HCT116 (cell line): ENCODE measurements at regions not wholly inside any gene's neighbourhood (a gene's known extent, or its start where the extent isn't known, plus 50 kb on each side); places are given as distances from the start of the nearest gene placed in this dataset.

Experiments
- ATAC-seq: fragments of 200-7000 bp; cut with Tn5 transposase; 2 replicates; pipeline ENCODE4 v1.9.1; 2020; ENCODE audit warnings: mild to moderate bottlenecking, moderate library complexity
- BruUV-seq: library from RNA; stranded (reverse); fragments of 400-500 nt; replicated peaks from 2 replicates; lab custom pipeline; 2021; lab: Mats Ljungman, UMichigan
- CTCF ChIA-PET: fragments of 300-600 bp; sonication (Branson Sonifier 250); formaldehyde crosslinking; loops from one replicate; lab custom pipeline; 2021; ENCODE audit warnings: antibody characterized with exemption; lab: Charles Lee
- POLR2A ChIA-PET: fragments of 300-600, 350-600 bp; sonication (Branson Sonifier 250); formaldehyde crosslinking; loops from one replicate; lab custom pipeline; 2021; ENCODE audit warnings: antibody characterized with exemption; lab: Charles Lee
- RAD21 ChIA-PET, 2 experiments: fragments of 300-600 bp; sonication (Branson Sonifier 250); formaldehyde crosslinking; loops; one replicate each; lab custom pipeline; 2023; ENCODE audit warnings: low total read pairs in 2 of 2; ENCODE audit not compliant: uncharacterized antibody in 2 of 2, unreplicated experiment in 2 of 2, low non-redundant PET in 1 of 2; lab: Charles Lee
- DNase-seq: peaks from one replicate; pipeline ENCODE4 v3.0.0-alpha.2; 2010; ENCODE audit warnings: low read depth, low spot score
- H2AFZ ChIP-seq: fragments of 200-600 bp; shearing (Covaris generic), sonication (generic); 2 replicates; pipeline ENCODE4 v1.6.1; 2017; ENCODE audit warnings: low read depth, mixed run types, mixed read lengths, antibody characterized with exemption, low read length; ENCODE audit not compliant: poor library complexity, severe bottlenecking
- H3K27ac ChIP-seq: 2 replicates; pipeline ENCODE4 v1.5.1; 2012; ENCODE audit warnings: low read depth, low read length
- H3K27me3 ChIP-seq: fragments of 200-600 bp; sonication (generic); 2 replicates; pipeline ENCODE4 v1.6.1; 2016; ENCODE audit warnings: mixed run types, low read length, mixed read lengths; ENCODE audit not compliant: insufficient read depth
- H3K36me3 ChIP-seq, 2 experiments: fragments of 200-500 bp in 1 of 2; fragments of 200-600 bp in 1 of 2; sonication (Bioruptor generic) in 1 of 2; sonication (generic) in 1 of 2; 2 replicates each; pipeline versions ENCODE4 v1.5.1 to v1.6.1; 2014 to 2016; ENCODE audit warnings: low read length in 2 of 2, inconsistent platforms in 1 of 2, mixed read lengths in 1 of 2, mixed run types in 1 of 2; ENCODE audit not compliant: insufficient read depth in 2 of 2, control insufficient read depth in 1 of 2
- H3K4me1 ChIP-seq, 2 experiments: fragments of 200-600 bp in 1 of 2; sonication (generic) in 1 of 2; 2 replicates each; pipeline versions ENCODE4 v1.5.1 to v1.6.1; 2012 to 2017; ENCODE audit warnings: low read length in 2 of 2, inconsistent platforms in 1 of 2, mild to moderate bottlenecking in 1 of 2, mixed read lengths in 1 of 2, mixed run types in 1 of 2, moderate library complexity in 1 of 2; ENCODE audit not compliant: insufficient read depth in 2 of 2, control insufficient read depth in 1 of 2
- H3K4me2 ChIP-seq: fragments of 200-600 bp; sonication (generic); 2 replicates; pipeline ENCODE4 v1.6.1; 2017; ENCODE audit warnings: mixed run types, low read length, mixed read lengths
- H3K4me3 ChIP-seq, 2 experiments: fragments of 200-600 bp in 1 of 2; sonication (generic) in 1 of 2; replicated peaks in 1 of 2; 2 replicates each; pipeline ENCODE4 v1.5.1; 2011 to 2016; ENCODE audit warnings: low read length in 2 of 2, control low read depth in 1 of 2, low read depth in 1 of 2, mild to moderate bottlenecking in 1 of 2, mixed read lengths in 1 of 2, mixed run types in 1 of 2
- H3K79me2 ChIP-seq: fragments of 200-600 bp; sonication (generic); 2 replicates; pipeline ENCODE4 v1.6.1; 2017; ENCODE audit warnings: mild to moderate bottlenecking, mixed run types, low read length, moderate library complexity, mixed read lengths; ENCODE audit not compliant: insufficient read depth
- H3K9ac ChIP-seq: fragments of 200-600 bp; sonication (generic); 2 replicates; pipeline ENCODE4 v1.6.1; 2016; ENCODE audit warnings: low read length, mixed read lengths
- H3K9me2 ChIP-seq: fragments of 200-600 bp; sonication (generic), shearing (Covaris generic); 2 replicates; pipeline ENCODE4 v1.6.1; 2017; ENCODE audit warnings: mixed run types, mild to moderate bottlenecking, moderate library complexity; ENCODE audit not compliant: insufficient read depth
- H3K9me3 ChIP-seq, 2 experiments: fragments of 200-500 bp in 1 of 2; fragments of 200-600 bp in 1 of 2; sonication (Bioruptor generic) in 1 of 2; sonication (generic) in 1 of 2; 2 replicates each; pipeline ENCODE4 v1.6.1; 2014 to 2017; ENCODE audit warnings: low read length in 2 of 2, mixed read lengths in 2 of 2, inconsistent platforms in 1 of 2, low read depth in 1 of 2, mild to moderate bottlenecking in 1 of 2, mixed run types in 1 of 2, moderate library complexity in 1 of 2; ENCODE audit not compliant: control insufficient read depth in 1 of 2, insufficient read depth in 1 of 2
- H4K20me1 ChIP-seq: fragments of 200-600 bp; sonication (generic), shearing (Covaris generic); 2 replicates; pipeline ENCODE4 v1.6.1; 2017; ENCODE audit warnings: mixed run types, mild to moderate bottlenecking, moderate library complexity; ENCODE audit not compliant: insufficient read depth
- EGR1 ChIP-seq: IDR thresholded peaks from 2 replicates; pipeline ENCODE4 v1.6.1; 2012; ENCODE audit warnings: low read depth
- ELF1 ChIP-seq: IDR thresholded peaks from 2 replicates; pipeline ENCODE4 v1.6.1; 2012; ENCODE audit warnings: low read depth, borderline replicate concordance
- EZH2 ChIP-seq: fragments of 200-600 bp; sonication (generic); IDR thresholded peaks from 2 replicates; pipeline ENCODE4 v1.6.1; 2017; ENCODE audit warnings: antibody characterized with exemption, mixed run types
- EZH2phosphoT487 ChIP-seq: fragments of 200-600 bp; IDR thresholded peaks from 2 replicates; pipeline ENCODE4 v1.6.1; 2018; ENCODE audit warnings: antibody characterized with exemption, borderline replicate concordance
- FOSL1 ChIP-seq: IDR thresholded peaks from 2 replicates; pipeline ENCODE4 v1.6.1; 2012; ENCODE audit warnings: low read depth
- POLR2A ChIP-seq: IDR thresholded peaks from 2 replicates; pipeline ENCODE4 v1.7.0; 2011; ENCODE audit warnings: borderline replicate concordance; ENCODE audit not compliant: insufficient read depth, insufficient read length; ENCODE audit errors: extremely low read depth
- RAD21 ChIP-seq: IDR thresholded peaks from 2 replicates; pipeline ENCODE4 v1.6.1; 2012; ENCODE audit warnings: low read depth, mild to moderate bottlenecking
- SP1 ChIP-seq: IDR thresholded peaks from 2 replicates; pipeline ENCODE4 v1.6.1; 2012; ENCODE audit warnings: low read depth
- ZFX ChIP-seq: fragments of 450-650 bp; IDR thresholded peaks from 2 replicates; pipeline ENCODE4 v1.6.1; 2017
- ZNF274 ChIP-seq: fragments of 200-500 bp; sonication (Bioruptor generic); IDR thresholded peaks from 2 replicates; pipeline ENCODE4 v1.6.1; 2014; ENCODE audit warnings: mild to moderate bottlenecking, low read depth, low read length, inconsistent platforms
- intact Hi-C: fragments of 100-400 bp; cut with micrococcal nuclease; formaldehyde crosslinking; loops from 2 replicates; pipeline ENCODE4 v1.10.0; 2022
- TF ChIP-seq, protein P1 (sequence below): IDR thresholded peaks from 2 replicates; pipeline ENCODE4 v1.6.1; 2012
- TF ChIP-seq, protein P2 (sequence below): IDR thresholded peaks from 2 replicates; pipeline ENCODE4 v1.6.1; 2012; ENCODE audit warnings: low read depth
- TF ChIP-seq, protein P3 (sequence below), 3 experiments: fragments of 200-600 bp in 1 of 3; sonication (generic) in 1 of 3; IDR thresholded peaks in 2 of 3; conservative IDR thresholded peaks in 1 of 3; 2 replicates each; pipeline ENCODE4 v1.5.1; 2012 to 2017; ENCODE audit warnings: low read depth in 2 of 3, low read length in 2 of 3, antibody characterized with exemption in 1 of 3, borderline replicate concordance in 1 of 3, control low read depth in 1 of 3, mild to moderate bottlenecking in 1 of 3, mixed read lengths in 1 of 3, mixed run types in 1 of 3, moderate library complexity in 1 of 3; ENCODE audit not compliant: insufficient read depth in 1 of 3
- TF ChIP-seq, protein P4 (sequence below): IDR thresholded peaks from 2 replicates; pipeline ENCODE4 v1.6.1; 2012

DNA sequence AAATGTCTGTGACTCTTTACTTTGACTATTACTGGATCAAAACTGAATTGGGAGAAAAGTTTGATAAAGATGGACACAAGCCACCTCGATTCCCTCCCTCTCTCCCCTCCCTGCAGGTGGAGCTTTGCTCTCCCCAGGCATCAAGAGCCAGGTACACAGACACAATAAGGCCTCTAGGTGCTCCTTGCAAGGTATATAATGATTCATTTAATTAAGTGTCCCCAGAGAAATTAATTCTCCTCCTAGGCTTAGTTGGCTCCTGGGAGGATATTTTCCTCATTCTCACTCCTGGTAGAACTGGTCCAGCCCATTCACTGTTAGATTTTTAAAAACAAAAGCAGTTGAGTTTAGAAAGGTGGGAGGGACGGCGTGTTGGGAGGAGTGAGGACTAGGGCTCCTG is 352.4 kb upstream of the SMIM21 start:
- Histone ChIP-seq H3K4me2 (no peak overlapping the region), H3K9ac (no peak overlapping the region), H3K9me2 (no peaks in the 10 kb centered on the region), H3K4me3 (no peak overlapping the region), H3K4me1 (no peaks in the 10 kb centered on the region), H3K36me3 (no peaks in the 10 kb centered on the region), H4K20me1 (no peaks in the 10 kb centered on the region), H3K79me2 (no peaks in the 10 kb centered on the region), H2AFZ (no peak overlapping the region), H3K27ac (no peak overlapping the region), H3K9me3 (no peaks in the 10 kb centered on the region), H3K27me3 (peaks cover 9% of the 10 kb centered on the region; the same call in 1 of the 2 replicates)
- ChIA-PET RAD21 (no interaction called here), CTCF (no interaction called here), POLR2A (no interaction called here)
- DNase-seq (no peak), ATAC-seq (no peak)
- no TSS peak for BruUV-seq
- TF ChIP-seq FOSL1 (no peak), EZH2phosphoT487 (no peak)
- TF ChIP-seq, protein P1, sequence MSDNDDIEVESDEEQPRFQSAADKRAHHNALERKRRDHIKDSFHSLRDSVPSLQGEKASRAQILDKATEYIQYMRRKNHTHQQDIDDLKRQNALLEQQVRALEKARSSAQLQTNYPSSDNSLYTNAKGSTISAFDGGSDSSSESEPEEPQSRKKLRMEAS: no peak
- intact Hi-C loops: no loop called here

DNA sequence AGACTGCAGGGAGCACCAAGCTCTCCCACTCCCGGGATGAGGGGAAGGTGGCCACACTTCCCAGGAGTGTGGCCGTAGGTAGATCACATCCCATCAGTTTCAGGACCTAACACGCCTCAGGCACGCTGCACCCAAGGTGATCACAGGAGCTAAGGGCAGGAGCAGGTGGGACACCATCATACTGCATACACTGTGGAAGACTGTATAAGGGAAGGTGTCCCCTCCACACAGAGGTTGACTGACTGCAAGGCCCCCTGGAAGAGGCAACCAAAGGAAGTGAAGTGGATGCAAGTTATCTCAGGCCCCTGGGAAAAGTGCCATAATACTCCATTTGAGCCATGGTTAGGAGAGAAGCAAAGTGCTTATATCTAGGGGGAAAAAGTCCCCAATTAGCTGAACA is 351.9 kb upstream of the SMIM21 start:
- H3K4me2 ChIP-seq: no peak overlapping the region
- CTCF ChIA-PET: no interaction called here
- POLR2A ChIA-PET: no interaction called here
- BruUV-seq: no TSS peak
- H2AFZ ChIP-seq: no peak overlapping the region
- no peaks in the 10 kb centered on the region for H3K9me3 ChIP-seq
- H3K9ac ChIP-seq: no peak overlapping the region
- H3K4me1 ChIP-seq: no peaks in the 10 kb centered on the region
- H3K79me2 ChIP-seq: no peaks in the 10 kb centered on the region
- ATAC-seq (no peak), DNase-seq (no peak)
- no peaks in the 10 kb centered on the region for H3K36me3 ChIP-seq
- no peaks in the 10 kb centered on the region for H3K9me2 ChIP-seq
- H3K27ac ChIP-seq: no peak overlapping the region
- RAD21 ChIA-PET: no interaction called here
- H3K4me3 ChIP-seq: no peak overlapping the region
- peaks cover 9% of the 10 kb centered on the region; the same call in 1 of the 2 replicates for H3K27me3 ChIP-seq
- intact Hi-C loops: no loop called here
- TF ChIP-seq POLR2A (no peak), ZFX (no peak), EGR1 (no peak), EZH2 (no peak), SP1 (no peak), FOSL1 (no peak), RAD21 (no peak), ELF1 (no peak), EZH2phosphoT487 (no peak), ZNF274 (no peak)
- TF ChIP-seq, protein P2, sequence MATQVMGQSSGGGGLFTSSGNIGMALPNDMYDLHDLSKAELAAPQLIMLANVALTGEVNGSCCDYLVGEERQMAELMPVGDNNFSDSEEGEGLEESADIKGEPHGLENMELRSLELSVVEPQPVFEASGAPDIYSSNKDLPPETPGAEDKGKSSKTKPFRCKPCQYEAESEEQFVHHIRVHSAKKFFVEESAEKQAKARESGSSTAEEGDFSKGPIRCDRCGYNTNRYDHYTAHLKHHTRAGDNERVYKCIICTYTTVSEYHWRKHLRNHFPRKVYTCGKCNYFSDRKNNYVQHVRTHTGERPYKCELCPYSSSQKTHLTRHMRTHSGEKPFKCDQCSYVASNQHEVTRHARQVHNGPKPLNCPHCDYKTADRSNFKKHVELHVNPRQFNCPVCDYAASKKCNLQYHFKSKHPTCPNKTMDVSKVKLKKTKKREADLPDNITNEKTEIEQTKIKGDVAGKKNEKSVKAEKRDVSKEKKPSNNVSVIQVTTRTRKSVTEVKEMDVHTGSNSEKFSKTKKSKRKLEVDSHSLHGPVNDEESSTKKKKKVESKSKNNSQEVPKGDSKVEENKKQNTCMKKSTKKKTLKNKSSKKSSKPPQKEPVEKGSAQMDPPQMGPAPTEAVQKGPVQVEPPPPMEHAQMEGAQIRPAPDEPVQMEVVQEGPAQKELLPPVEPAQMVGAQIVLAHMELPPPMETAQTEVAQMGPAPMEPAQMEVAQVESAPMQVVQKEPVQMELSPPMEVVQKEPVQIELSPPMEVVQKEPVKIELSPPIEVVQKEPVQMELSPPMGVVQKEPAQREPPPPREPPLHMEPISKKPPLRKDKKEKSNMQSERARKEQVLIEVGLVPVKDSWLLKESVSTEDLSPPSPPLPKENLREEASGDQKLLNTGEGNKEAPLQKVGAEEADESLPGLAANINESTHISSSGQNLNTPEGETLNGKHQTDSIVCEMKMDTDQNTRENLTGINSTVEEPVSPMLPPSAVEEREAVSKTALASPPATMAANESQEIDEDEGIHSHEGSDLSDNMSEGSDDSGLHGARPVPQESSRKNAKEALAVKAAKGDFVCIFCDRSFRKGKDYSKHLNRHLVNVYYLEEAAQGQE: no peak
- TF ChIP-seq, protein P3, sequence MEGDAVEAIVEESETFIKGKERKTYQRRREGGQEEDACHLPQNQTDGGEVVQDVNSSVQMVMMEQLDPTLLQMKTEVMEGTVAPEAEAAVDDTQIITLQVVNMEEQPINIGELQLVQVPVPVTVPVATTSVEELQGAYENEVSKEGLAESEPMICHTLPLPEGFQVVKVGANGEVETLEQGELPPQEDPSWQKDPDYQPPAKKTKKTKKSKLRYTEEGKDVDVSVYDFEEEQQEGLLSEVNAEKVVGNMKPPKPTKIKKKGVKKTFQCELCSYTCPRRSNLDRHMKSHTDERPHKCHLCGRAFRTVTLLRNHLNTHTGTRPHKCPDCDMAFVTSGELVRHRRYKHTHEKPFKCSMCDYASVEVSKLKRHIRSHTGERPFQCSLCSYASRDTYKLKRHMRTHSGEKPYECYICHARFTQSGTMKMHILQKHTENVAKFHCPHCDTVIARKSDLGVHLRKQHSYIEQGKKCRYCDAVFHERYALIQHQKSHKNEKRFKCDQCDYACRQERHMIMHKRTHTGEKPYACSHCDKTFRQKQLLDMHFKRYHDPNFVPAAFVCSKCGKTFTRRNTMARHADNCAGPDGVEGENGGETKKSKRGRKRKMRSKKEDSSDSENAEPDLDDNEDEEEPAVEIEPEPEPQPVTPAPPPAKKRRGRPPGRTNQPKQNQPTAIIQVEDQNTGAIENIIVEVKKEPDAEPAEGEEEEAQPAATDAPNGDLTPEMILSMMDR (IDR thresholded peaks at IDR 0.05 in 2 of 3, conservative IDR thresholded peaks at IDR 0.05 in 1 of 3; ENCODE audit: borderline replicate concordance in 1 of 3, insufficient read depth in 1 of 3, low read depth in 2 of 3, low read length in 2 of 3): no peak
- TF ChIP-seq, protein P4, sequence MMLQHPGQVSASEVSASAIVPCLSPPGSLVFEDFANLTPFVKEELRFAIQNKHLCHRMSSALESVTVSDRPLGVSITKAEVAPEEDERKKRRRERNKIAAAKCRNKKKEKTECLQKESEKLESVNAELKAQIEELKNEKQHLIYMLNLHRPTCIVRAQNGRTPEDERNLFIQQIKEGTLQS: no peak
- TF ChIP-seq, protein P1: no peak
- TF ChIP-seq, all 23 proteins: peak for 0
- H4K20me1 ChIP-seq: no peaks in the 10 kb centered on the region
